ENCODE measurements at regions not wholly inside any gene's neighbourhood (a gene's known extent, or its start where the extent isn't known, plus 50 kb on each side); places are given as distances from the start of the nearest gene placed in this dataset.
A peak's percentile ranks its signal among the peaks of the same experiment; 100 is the strongest.

DNA sequence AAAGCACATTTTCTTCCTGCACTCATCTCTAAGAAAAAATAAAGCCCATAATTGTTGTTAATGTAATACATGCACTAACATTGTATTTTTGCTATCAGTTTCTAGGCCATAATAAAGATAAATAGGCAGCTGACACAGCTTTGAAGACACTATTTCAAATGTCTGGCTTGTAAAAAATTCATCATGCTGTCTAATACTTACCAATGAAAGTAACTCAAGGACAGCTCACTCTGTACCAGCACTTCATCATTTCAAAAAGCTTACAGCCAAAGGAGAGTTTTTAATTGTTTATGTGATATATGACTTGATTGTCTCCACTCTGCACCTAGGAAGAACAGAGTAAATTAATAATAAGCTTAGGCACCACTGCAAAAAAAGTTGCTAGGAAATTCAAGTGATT lies 1423.3 kb upstream of the PCDH20 start:
- H3K36me3 ChIP-seq (ENCODE audit: insufficient read depth, low read length): no peaks in the 10 kb centered on the region
- H3K36me3 Mint-ChIP-seq (ENCODE audit: low read depth, unreplicated experiment): no peaks in the 10 kb centered on the region
- H3K27me3 Mint-ChIP-seq (ENCODE audit: low read depth, unreplicated experiment): no peaks in the 10 kb centered on the region
- no peak for FAIRE-seq
- H3K4me3 Mint-ChIP-seq (ENCODE audit: unreplicated experiment): no peak overlapping the region
- no peaks in the 10 kb centered on the region for H3K4me1 ChIP-seq (ENCODE audit: insufficient read depth, low read length)
- H3K4me3 ChIP-seq (ENCODE audit: insufficient read depth, low read depth, low read length): no peak overlapping the region
- H3K9ac ChIP-seq (ENCODE audit: low read length): no peak overlapping the region
- no peak overlapping the region for H3K27ac ChIP-seq (ENCODE audit: low read depth, low read length)
- H3K27me3 ChIP-seq (ENCODE audit: insufficient read depth, low read length): no peaks in the 10 kb centered on the region
- no peaks in the 10 kb centered on the region for H3K4me1 Mint-ChIP-seq (ENCODE audit: low read depth, unreplicated experiment)
- H2AFZ ChIP-seq (ENCODE audit: low read depth, low read length): no peak overlapping the region
- H3K4me2 ChIP-seq (ENCODE audit: low read length): no peak overlapping the region
- H3K79me2 ChIP-seq (ENCODE audit: insufficient read depth, low read length): no peaks in the 10 kb centered on the region
- no peaks in the 10 kb centered on the region for H3K9me3 Mint-ChIP-seq (ENCODE audit: unreplicated experiment)
- no peak for DNase-seq (ENCODE audit: low read depth)
- H4K20me1 ChIP-seq (ENCODE audit: insufficient read depth, low read length): no peaks in the 10 kb centered on the region
- H3K9me3 ChIP-seq (ENCODE audit: insufficient read depth, low read depth, low read length): no peaks in the 10 kb centered on the region
- H3K27ac Mint-ChIP-seq (ENCODE audit: unreplicated experiment): no peak overlapping the region
- no peak for TF ChIP-seq EZH2 (IDR thresholded peaks at IDR 0.05; ENCODE audit: insufficient read depth, low read length)
- TF ChIP-seq, protein P1, sequence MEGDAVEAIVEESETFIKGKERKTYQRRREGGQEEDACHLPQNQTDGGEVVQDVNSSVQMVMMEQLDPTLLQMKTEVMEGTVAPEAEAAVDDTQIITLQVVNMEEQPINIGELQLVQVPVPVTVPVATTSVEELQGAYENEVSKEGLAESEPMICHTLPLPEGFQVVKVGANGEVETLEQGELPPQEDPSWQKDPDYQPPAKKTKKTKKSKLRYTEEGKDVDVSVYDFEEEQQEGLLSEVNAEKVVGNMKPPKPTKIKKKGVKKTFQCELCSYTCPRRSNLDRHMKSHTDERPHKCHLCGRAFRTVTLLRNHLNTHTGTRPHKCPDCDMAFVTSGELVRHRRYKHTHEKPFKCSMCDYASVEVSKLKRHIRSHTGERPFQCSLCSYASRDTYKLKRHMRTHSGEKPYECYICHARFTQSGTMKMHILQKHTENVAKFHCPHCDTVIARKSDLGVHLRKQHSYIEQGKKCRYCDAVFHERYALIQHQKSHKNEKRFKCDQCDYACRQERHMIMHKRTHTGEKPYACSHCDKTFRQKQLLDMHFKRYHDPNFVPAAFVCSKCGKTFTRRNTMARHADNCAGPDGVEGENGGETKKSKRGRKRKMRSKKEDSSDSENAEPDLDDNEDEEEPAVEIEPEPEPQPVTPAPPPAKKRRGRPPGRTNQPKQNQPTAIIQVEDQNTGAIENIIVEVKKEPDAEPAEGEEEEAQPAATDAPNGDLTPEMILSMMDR (IDR thresholded peaks at IDR 0.05; ENCODE audit: insufficient read depth, low read depth, low read length): no peak

DNA sequence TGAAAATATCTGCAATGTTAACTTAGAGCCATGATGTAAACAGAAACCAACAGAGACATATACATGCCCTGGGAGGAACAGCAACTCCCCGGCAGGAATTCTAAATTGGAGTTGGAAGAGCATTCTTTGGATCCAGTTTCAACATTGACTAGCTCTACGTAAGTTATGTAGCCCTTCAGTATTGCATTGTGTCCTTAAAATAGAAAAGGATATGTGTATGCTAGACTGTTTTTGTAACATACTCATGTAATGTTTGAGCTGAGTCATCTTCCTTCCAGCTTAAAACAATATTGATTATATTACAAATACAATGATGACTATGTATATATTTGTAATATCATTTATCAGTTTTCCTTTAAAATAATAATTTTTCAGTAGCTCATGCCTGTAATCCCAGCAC lies 1422.2 kb upstream of the PCDH20 start:
- no peaks in the 10 kb centered on the region for H4K20me1 ChIP-seq (ENCODE audit: insufficient read depth, low read length)
- H3K9ac ChIP-seq (ENCODE audit: low read length): no peak overlapping the region
- TF ChIP-seq, protein P1 (IDR thresholded peaks at IDR 0.05; ENCODE audit: insufficient read depth, low read depth, low read length): no peak
- TF ChIP-seq EZH2 (IDR thresholded peaks at IDR 0.05; ENCODE audit: insufficient read depth, low read length): no peak
- H3K4me2 ChIP-seq (ENCODE audit: low read length): no peak overlapping the region
- H3K4me1 ChIP-seq (ENCODE audit: insufficient read depth, low read length): no peaks in the 10 kb centered on the region
- H2AFZ ChIP-seq (ENCODE audit: low read depth, low read length): peak overlapping the region; percentile 20
- H3K4me3 ChIP-seq (ENCODE audit: insufficient read depth, low read depth, low read length): no peak overlapping the region
- H3K9me3 Mint-ChIP-seq (ENCODE audit: unreplicated experiment): no peaks in the 10 kb centered on the region
- H3K27ac Mint-ChIP-seq (ENCODE audit: unreplicated experiment): no peak overlapping the region
- no peaks in the 10 kb centered on the region for H3K36me3 ChIP-seq (ENCODE audit: insufficient read depth, low read length)
- DNase-seq (ENCODE audit: low read depth) (peak; percentile 0), FAIRE-seq (no peak)
- no peaks in the 10 kb centered on the region for H3K4me1 Mint-ChIP-seq (ENCODE audit: low read depth, unreplicated experiment)
- no peaks in the 10 kb centered on the region for H3K79me2 ChIP-seq (ENCODE audit: insufficient read depth, low read length)
- H3K9me3 ChIP-seq (ENCODE audit: insufficient read depth, low read depth, low read length): no peaks in the 10 kb centered on the region
- H3K4me3 Mint-ChIP-seq (ENCODE audit: unreplicated experiment): no peak overlapping the region
- no peaks in the 10 kb centered on the region for H3K36me3 Mint-ChIP-seq (ENCODE audit: low read depth, unreplicated experiment)
- H3K27me3 Mint-ChIP-seq (ENCODE audit: low read depth, unreplicated experiment): no peaks in the 10 kb centered on the region
- no peak overlapping the region for H3K27ac ChIP-seq (ENCODE audit: low read depth, low read length)
- H3K27me3 ChIP-seq (ENCODE audit: insufficient read depth, low read length): no peaks in the 10 kb centered on the region

DNA sequence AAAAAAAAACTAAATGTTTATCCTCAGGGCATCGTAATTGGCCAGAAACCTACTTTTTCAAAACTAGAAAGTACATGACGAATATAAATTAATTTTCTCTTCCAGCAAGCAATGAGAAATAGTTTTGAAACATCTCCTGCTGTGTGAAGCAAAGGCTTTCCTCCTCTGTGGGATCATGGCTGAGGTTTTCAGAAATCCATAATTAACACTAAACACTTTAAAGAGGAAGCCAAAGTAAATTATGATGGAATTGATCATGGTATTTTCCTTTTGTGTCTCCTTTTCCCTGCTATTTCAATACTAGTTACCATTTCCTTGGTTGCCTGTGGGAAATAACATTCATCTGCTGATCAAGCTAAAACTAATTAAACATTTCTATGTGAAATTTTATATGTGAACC lies 1413.8 kb upstream of the PCDH20 start:
- H3K9me3 ChIP-seq (ENCODE audit: insufficient read depth, low read depth, low read length): no peaks in the 10 kb centered on the region
- no peaks in the 10 kb centered on the region for H3K4me1 ChIP-seq (ENCODE audit: insufficient read depth, low read length)
- FAIRE-seq: no peak
- no peaks in the 10 kb centered on the region for H3K79me2 ChIP-seq (ENCODE audit: insufficient read depth, low read length)
- no peaks in the 10 kb centered on the region for H3K27me3 Mint-ChIP-seq (ENCODE audit: low read depth, unreplicated experiment)
- H3K36me3 ChIP-seq (ENCODE audit: insufficient read depth, low read length): no peaks in the 10 kb centered on the region
- no peaks in the 10 kb centered on the region for H3K27me3 ChIP-seq (ENCODE audit: insufficient read depth, low read length)
- DNase-seq (ENCODE audit: low read depth): no peak
- H3K4me1 Mint-ChIP-seq (ENCODE audit: low read depth, unreplicated experiment): no peaks in the 10 kb centered on the region
- no peak overlapping the region for H3K4me2 ChIP-seq (ENCODE audit: low read length)
- no peaks in the 10 kb centered on the region for H4K20me1 ChIP-seq (ENCODE audit: insufficient read depth, low read length)
- H3K27ac ChIP-seq (ENCODE audit: low read depth, low read length): no peak overlapping the region
- no peak overlapping the region for H3K9ac ChIP-seq (ENCODE audit: low read length)
- no peaks in the 10 kb centered on the region for H3K9me3 Mint-ChIP-seq (ENCODE audit: unreplicated experiment)
- H3K4me3 ChIP-seq (ENCODE audit: insufficient read depth, low read depth, low read length): no peak overlapping the region
- no peak overlapping the region for H2AFZ ChIP-seq (ENCODE audit: low read depth, low read length)
- no peak overlapping the region for H3K27ac Mint-ChIP-seq (ENCODE audit: unreplicated experiment)
- H3K36me3 Mint-ChIP-seq (ENCODE audit: low read depth, unreplicated experiment): no peaks in the 10 kb centered on the region
- no peak overlapping the region for H3K4me3 Mint-ChIP-seq (ENCODE audit: unreplicated experiment)
- TF ChIP-seq, protein P1 (IDR thresholded peaks at IDR 0.05; ENCODE audit: insufficient read depth, low read depth, low read length): no peak
- TF ChIP-seq EZH2 (IDR thresholded peaks at IDR 0.05; ENCODE audit: insufficient read depth, low read length): no peak

Data from astrocyte (in vitro differentiated cells and primary cell).